Astrocyte (in vitro differentiated cells and primary cell): ENCODE measurements at regions not wholly inside any gene's neighbourhood (a gene's known extent, or its start where the extent isn't known, plus 50 kb on each side); places are given as distances from the start of the nearest gene placed in this dataset.

Experiments used
- EZH2 ChIP-seq: IDR thresholded peaks from 2 replicates; pipeline ENCODE4 v1.6.1; 2012; ENCODE audit warnings: mild to moderate bottlenecking, low read length, inconsistent platforms; ENCODE audit not compliant: insufficient read depth
- TF ChIP-seq, protein P1 (sequence below): IDR thresholded peaks from 2 replicates; pipeline ENCODE4 v1.5.1; 2011; ENCODE audit warnings: low read depth, mild to moderate bottlenecking, inconsistent platforms, low read length, moderate library complexity; ENCODE audit not compliant: insufficient read depth

DNA sequence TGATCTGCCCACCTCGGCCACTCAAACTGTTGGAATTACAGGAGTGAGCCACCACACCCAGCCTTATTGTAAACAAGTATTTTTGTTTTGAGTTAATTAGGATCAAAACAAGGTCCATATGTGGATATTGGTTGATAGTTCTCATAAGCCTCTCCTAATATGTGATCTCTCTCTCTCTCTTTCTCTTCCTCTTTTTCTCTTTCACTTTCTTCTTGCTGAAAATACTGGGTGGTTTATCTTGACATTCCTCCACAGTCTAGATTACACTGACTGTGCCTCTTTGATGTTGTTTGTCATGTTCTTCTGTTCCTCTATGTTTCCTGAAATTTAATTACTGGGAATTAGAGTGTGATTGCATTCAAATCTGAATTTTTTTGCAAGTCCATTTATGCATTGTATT, 547.5 kb upstream of the NRXN1 start:
- TF ChIP-seq, protein P1, sequence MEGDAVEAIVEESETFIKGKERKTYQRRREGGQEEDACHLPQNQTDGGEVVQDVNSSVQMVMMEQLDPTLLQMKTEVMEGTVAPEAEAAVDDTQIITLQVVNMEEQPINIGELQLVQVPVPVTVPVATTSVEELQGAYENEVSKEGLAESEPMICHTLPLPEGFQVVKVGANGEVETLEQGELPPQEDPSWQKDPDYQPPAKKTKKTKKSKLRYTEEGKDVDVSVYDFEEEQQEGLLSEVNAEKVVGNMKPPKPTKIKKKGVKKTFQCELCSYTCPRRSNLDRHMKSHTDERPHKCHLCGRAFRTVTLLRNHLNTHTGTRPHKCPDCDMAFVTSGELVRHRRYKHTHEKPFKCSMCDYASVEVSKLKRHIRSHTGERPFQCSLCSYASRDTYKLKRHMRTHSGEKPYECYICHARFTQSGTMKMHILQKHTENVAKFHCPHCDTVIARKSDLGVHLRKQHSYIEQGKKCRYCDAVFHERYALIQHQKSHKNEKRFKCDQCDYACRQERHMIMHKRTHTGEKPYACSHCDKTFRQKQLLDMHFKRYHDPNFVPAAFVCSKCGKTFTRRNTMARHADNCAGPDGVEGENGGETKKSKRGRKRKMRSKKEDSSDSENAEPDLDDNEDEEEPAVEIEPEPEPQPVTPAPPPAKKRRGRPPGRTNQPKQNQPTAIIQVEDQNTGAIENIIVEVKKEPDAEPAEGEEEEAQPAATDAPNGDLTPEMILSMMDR, result no peak
- no peak for TF ChIP-seq EZH2
